ENCODE measurements at regions not wholly inside any gene's neighbourhood (a gene's known extent, or its start where the extent isn't known, plus 50 kb on each side); places are given as distances from the start of the nearest gene placed in this dataset.
"Not testable (repeated sequence)": the region's sequence is repeated elsewhere in the genome, so short reads cannot be mapped to it uniquely, and the experiment has no call there.

- DNase-seq, result no peak
Measured at GRCh38 chr13:19123502-19123901, 58.1 kb downstream of the TUBA3C start.

DNA sequence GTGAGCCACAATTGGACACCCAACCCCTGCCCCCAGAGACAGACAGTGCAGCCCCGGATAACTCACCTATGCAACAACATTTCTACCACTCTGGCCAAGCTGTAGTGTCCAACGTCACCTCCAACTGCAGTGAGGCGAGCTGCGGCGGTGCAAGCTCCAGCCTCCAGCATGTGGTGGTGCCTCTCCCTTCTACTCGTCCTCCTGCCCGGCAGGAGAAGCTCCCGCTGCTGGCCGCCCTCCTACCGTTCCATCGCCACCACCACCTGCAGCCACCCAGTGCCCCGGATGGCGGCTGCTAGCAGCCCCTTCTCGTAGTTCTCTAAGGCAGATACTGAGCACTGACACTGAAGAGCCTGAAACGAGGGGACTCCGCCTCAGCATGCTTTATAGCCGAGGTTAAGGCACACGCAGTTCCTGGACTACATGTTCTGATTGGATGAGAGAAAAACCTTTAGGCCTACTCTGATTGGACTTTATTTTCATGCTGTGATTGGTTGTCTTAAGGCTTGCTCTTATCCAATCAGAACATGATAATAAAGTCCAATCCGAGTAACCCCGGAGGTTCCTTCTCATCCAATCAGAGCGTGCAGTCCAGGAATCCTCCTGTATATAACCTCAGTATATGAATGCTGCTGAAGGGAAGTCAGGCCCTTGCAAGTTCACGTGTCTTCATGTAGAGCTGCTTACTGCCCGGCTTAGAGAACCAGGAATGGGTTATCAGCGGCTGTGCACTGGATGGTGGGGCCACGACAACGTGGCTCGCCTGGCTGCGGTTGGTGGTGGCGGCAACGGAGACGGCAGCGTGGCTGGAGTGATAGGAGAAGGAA lies 63.5 kb downstream of the TUBA3C start:
- DNase-seq, result no peak

DNA sequence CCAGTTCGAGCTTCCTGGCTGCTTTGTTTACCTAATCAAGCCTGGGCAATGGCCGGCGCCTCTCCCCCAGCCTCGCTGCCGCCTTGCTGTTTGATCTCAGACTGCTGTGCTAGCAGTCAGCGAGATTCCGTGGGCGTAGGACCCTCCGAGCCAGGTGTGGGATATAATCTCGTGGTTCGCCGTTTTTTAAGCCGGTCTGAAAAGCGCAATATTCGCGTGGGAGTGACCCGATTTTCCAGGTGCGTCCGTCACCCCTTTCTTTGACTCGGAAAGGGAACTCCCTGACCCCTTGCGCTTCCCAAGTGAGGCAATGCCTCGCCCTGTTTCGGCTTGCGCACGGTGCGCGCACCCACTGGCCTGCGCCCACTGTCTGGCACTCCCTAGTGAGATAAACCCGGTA lies 72.4 kb downstream of the TUBA3C start:
- not testable (repeated sequence) for DNase-seq

DNA sequence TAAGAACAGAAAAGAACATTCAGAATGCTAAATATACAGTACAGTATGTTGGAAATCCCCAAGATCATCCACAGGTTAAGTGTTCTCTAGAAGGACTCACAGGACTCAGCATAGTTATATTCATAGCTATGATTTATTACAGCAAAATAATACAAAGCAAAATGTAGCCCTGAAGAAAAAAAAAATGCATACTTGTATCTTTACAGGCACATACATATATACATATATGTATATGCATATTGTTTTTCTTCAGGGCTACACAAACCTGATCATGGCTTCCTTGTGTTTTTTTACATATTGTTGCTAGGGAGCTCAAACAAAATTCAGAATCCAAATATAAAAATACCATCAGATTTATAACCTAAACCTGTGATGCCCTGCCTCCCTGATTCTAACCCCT lies 78.5 kb downstream of the TUBA3C start:
- no peak for DNase-seq

DNA sequence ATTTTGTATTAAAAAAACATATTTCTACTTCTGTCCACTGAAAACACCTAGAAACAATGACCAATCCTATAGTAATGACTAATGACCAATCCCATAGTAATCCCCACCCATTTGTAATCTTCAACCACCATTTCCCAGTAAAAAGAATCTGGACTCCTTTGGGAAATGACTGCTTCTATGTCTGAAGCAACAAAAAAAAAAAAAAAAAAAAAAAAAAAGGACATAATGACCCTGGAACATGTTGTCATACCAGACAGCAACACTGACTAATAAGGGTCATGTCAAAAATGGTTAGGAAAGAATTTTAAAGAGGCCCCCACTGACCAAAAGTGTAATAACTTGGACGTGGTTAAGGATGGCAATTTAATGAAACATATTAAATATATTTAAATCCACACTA lies 88.3 kb downstream of the TUBA3C start:
- DNase-seq, result no peak

GRCh38 chr13:19090495-19090894 lies 91.1 kb downstream of the TUBA3C start:
- DNase-seq, result no peak

DNA sequence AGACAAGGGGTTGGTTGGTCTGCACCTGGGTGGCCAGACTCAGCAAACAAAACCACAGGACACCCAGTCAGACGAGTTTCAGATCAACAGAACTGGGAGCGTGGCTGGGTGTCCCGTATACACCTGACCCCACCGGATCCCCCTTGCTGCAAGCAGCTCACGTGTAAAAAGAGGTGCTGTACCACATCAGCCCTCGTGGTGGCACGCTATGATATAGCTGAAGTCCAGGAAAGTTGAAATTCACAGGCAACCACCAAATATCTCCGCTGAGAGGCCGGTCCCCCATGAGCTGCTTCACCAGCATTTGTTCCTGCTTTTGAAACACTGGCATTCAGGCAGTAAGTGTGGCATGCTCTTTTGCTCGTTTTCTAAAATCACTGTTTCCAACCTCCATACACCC lies 92.3 kb downstream of the TUBA3C start:
- no peak for DNase-seq

GRCh38 chr13:19088416-19088815 lies 93.2 kb downstream of the TUBA3C start:
- DNase-seq, result no peak

DNA sequence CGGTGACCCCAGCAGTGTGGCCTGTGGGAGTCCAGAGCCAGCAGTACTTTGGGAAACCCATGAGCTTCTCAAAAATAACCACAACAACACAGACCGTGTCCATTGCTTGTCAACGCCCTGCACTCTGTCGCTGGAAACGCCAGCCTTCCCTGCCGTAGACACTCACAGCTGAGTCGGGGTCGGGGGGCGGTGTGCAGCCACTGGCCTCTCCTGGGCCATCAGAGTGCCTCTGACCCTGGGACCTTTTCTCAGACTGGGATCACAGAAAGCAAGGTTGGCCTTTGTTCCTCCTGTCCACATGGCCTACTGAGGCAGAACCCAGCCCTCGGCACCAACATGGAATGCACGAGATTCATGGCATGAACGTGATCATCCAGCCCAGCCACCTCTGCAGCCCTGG lies 95.7 kb downstream of the TUBA3C start:
- DNase-seq, result no peak

DNA sequence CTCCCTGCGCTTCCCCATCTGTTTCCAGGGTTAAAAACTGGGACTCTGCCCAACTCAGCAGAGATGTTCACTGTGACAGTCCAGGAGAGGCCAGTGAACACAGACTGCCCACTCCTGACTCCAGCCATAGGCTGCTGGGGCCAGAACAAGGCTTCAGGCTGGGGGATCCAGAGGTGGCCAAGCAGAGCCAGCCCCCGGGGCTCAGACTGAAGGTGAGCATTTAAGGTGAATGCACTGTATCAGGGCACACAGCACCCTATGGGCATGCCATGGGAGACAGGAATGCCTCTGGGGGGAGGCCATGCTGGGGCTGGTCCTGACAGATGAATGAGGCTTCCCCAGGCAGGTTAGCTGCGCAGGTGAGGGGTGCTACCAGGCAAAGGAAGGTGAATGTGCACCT lies 96.4 kb downstream of the TUBA3C start:
- DNase-seq, result no peak

- no peak for DNase-seq
Measured at GRCh38 chr13:19083340-19083739, 98.3 kb downstream of the TUBA3C start.

- no peak for DNase-seq
Measured at GRCh38 chr13:19075418-19075817, 106.2 kb downstream of the TUBA3C start.

DNA sequence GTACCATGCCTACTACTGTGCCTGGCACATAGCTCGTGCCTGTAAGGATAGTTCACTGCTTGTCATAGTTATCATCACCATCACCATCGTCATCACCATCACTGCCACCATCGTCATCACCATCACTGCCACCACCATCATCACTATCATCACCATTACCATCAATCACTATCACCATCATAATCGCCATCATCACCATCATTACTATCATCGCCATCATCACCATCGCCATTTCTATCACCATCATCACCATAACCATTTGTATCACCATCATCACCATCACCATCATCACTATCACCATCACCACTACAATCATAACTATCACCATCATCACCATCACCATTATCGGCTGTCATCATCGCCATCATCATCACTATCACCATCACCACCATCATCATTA lies 107.1 kb downstream of the TUBA3C start:
- DNase-seq, result no peak

DNA sequence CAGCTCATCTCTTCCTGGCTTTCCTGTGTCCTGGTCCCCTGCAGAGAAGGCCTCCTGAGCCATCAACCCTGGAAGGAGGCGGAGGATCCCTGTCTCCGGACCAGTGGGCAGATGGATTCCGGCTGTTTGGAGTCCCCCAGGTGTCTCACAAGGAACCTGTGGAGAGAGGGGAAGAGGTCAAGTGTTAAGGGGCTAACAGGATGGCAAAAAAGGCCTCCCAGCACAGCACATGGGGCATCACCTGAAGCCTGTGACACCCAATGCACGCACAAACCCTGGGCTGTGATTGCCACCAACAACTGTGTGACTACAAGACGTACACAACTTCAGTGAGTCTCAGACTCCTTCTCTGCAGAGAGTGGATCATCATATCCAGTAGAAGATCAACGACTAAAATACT lies 107.5 kb downstream of the TUBA3C start:
- DNase-seq, result not testable (repeated sequence)

DNA sequence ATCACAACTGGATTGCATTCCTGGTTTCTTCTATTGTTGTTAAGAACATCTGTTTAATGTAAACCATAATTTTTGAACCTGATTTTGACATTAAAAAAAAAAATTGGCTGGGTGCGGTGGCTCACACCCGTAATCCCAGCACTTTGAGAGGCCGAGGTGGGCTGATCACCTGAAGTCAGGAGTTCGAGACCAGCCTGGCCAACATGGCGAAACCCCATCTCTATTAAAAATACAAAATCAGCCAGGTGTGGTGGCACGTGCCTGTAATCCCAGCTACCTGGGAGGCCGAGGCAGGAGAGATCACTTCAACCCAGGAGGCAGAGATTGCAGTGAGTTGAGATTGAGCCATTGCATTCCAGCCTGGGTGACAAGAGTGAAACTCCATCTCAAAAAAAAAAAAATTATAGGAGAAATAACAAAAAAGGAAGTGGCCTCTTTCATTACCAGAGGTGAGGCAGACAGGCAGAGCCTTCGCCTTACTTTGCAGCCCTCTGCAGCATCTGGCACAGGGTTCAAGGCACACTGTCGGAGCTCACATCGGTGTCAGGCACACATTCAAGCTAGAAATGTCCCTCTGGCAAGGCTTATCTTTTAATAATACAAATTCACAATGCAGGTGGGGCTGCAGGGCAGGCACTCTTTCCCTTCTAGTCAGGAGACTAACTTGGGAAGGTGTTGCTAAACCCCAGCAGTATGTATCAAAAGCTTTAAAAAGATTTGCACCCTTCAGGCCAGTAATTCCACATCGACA lies 108.5 kb downstream of the TUBA3C start:
- DNase-seq, result not testable (repeated sequence)

GRCh38 chr13:19072543-19072942 lies 109.1 kb downstream of the TUBA3C start:
- no peak for DNase-seq

GRCh38 chr13:19071161-19071936 lies 110.3 kb downstream of the TUBA3C start:
- DNase-seq, result no peak

DNA sequence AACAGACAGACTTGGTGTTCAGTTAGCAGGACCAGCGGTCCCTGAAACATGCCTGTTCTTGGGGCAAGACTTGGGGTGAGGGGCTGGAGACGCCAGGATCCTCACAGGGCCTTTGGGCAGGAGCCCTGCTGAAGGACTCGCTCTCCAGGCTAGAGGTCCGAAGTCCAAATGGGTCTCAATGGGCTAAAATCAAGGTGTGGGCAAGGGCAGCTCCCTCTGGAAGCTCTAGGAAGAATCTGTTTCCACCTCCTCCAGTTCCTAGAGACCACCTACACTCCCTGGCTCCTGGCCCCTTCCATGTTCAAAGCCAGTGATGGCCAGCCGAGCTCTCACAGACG lies 111.3 kb downstream of the TUBA3C start:
- DNase-seq, result no peak

GRCh38 chr13:19069684-19070397 lies 111.8 kb downstream of the TUBA3C start:
- no peak for DNase-seq

GRCh38 chr13:19068691-19069090 lies 112.9 kb downstream of the TUBA3C start:
- no peak for DNase-seq

GRCh38 chr13:19067767-19068166 lies 113.9 kb downstream of the TUBA3C start:
- no peak for DNase-seq

GRCh38 chr13:19062801-19063200 lies 118.8 kb downstream of the TUBA3C start:
- no peak for DNase-seq

DNA sequence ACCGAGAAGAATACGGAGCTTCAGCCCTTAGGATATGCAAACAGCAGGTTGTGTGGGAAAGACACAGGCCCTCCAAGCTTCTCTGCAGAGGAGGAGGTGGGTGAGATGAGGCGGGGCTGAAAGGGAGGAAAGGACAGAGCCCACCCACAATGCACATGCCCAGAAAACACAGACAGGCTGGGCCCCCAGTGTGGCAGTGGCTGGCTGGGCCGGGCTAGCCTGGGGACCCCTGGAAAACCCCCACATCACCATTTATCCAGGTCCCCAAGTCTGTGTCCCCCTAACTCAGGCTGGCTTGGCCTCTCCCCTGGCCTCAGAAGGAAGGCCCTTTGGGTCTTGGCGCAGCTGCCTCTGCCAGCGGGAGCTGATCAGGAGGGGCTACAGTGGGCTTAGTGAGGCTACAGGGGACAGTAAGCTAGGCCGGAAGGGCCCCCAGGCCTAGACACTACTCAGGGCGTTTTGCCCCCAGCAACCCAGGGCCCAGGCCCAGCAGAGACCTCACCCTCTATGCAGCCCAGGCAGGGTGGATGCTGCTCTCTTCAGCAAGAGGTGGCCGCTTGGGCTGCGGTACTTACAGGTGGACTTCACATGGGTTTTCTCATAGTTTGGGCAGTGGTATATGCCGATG lies 119.5 kb downstream of the TUBA3C start:
- no peak for DNase-seq

Measured in activated naive CD4-positive, alpha-beta T cell treated with Interleukin-2 at 50 U/mL for 16 hours (primary cell).